ENCODE measurements at regions not wholly inside any gene's neighbourhood (a gene's known extent, or its start where the extent isn't known, plus 50 kb on each side); places are given as distances from the start of the nearest gene placed in this dataset.

DNA sequence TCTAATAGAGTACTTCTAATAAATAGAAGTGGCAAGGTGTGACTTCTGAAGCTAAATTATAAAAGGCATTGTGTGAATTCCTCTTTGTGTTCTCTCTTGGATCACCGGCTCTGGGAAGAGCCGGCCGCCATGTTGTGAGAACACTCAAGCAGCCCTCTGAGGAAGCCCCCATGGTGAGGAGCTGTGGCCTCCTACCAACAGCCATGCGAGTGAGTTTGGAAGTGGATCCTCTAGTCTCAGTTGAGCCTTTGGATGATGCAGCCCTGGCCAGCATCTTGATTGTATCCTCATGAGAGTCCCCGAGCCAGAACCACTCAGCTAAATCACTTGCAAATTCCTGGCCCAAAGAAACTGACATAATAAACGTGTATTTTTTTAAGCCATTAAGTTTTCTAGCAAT is 94.5 kb upstream of the CARD11 start:
- no peak for TF ChIP-seq POLR2A (IDR thresholded peaks at IDR 0.05)
- TF ChIP-seq CTCF (IDR thresholded peaks at IDR 0.05), result no peak
